ENCODE measurements at regions not wholly inside any gene's neighbourhood (a gene's known extent, or its start where the extent isn't known, plus 50 kb on each side); places are given as distances from the start of the nearest gene placed in this dataset.

DNA sequence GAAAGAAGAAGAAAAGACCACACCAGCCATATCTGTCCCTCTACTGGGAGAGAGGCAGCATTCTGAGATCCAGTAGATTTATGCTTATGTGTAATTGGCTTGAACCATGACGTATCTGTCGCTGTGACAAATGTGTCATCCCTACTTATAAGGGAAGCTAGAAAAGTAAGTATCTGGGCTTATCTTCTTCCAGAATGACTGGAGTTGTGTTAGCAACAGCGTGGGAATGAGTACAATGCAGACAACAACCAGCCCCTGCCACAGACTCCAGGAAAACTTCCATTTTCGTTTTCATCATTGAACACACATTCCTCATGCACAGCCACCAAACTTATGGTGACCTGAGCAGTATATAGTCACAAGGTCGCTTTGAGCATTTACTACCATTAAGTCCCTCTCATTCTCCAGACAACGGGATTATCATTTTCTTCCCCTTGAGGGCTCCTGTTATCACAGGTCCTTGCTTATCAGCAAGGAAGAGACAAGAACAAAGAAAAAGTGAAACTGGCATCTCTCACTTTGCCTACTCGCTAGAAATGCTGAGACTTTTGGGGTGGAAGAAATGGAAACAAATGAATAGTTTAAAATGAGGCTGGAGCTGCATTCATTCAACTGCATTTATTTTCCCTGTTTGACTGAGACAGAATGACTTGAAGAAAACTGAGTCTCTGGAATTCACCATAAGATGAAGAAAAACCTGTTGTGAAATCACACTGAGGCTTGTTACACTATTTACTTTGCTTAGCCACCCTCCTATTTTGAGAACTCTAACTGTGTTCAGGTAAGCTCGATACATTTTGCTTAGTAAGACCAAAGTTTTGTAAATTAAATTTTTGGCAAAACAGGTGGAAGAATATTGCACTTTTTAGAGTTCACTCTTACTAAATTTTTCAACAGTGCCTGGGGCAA, 149.3 kb upstream of the FOXQ1 start:
- no peak for TF ChIP-seq CTCF (IDR thresholded peaks at IDR 0.05; ENCODE audit: low read length)
- no peak for TF ChIP-seq EZH2 (optimal IDR thresholded peaks at IDR 0.05; ENCODE audit: low read depth, low read length)
- no peak for TF ChIP-seq EZH2phosphoT487 (IDR thresholded peaks at IDR 0.05; ENCODE audit: low read length)

All from MM.1S (cell line).